Prostate gland (tissue), 2 donors: ENCODE measurements at regions not wholly inside any gene's neighbourhood (a gene's known extent, or its start where the extent isn't known, plus 50 kb on each side); places are given as distances from the start of the nearest gene placed in this dataset.

Source experiments
- CTCF ChIP-seq, 4 experiments: fragments of 200-600 bp in 2 of 4; fragments of 450-650 bp in 2 of 4; sonication (generic) in 2 of 4; IDR thresholded peaks; 1 replicate in 3 of 4; 2 replicates in 1 of 4; pipeline ENCODE4 v1.5.1; 2016 to 2019; ENCODE audit warnings: antibody characterized with exemption in 4 of 4, mild to moderate bottlenecking in 2 of 4, moderate library complexity in 2 of 4
- POLR2A ChIP-seq: fragments of 450-650 bp; IDR thresholded peaks from one replicate; pipeline ENCODE4 v1.6.1; 2016; ENCODE audit warnings: antibody characterized with exemption, mild to moderate bottlenecking

DNA sequence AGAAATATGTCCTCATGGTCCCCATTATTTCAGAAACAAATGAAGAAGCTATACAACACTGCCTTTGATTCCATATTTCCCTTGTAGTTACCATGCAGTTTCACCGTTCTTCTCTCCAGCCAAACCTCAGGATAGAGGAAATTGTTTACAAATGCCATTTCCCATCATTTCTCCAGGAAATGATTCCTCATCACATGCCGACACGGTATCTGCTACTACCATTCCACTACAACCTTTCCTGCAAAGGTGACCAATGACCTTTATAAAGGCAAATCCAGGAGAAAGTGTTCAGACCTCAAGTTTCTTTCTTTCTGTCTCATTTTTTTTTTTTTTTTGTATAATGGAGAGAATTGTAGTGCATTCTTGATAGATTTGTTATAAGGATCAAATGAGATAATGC lies 460.8 kb upstream of the CDH20 start:
- TF ChIP-seq POLR2A (no peak), CTCF (IDR thresholded peaks at IDR 0.05) (no peak)
